ENCODE measurements at regions not wholly inside any gene's neighbourhood (a gene's known extent, or its start where the extent isn't known, plus 50 kb on each side); places are given as distances from the start of the nearest gene placed in this dataset.

GRCh38 chr12:113663396-113663795 is 191.7 kb upstream of the LHX5 start:
- Histone ChIP-seq H3K27me3 (ENCODE audit: control insufficient read depth, insufficient read depth, low read length) (peaks cover 2% of the 10 kb centered on the region), H3K4me3 (ENCODE audit: low read depth, low read length) (no peak overlapping the region), H3K9me3 (ENCODE audit: control insufficient read depth, insufficient read depth, low read length) (no peaks in the 10 kb centered on the region), H3K27ac (ENCODE audit: low read depth, low read length) (no peak overlapping the region)
- POLR2A ChIA-PET: no interaction called here
- DNase-seq (ENCODE audit: low read depth, low spot score): no peak
- CTCF ChIA-PET: no interaction called here
- TF ChIP-seq, protein P1, sequence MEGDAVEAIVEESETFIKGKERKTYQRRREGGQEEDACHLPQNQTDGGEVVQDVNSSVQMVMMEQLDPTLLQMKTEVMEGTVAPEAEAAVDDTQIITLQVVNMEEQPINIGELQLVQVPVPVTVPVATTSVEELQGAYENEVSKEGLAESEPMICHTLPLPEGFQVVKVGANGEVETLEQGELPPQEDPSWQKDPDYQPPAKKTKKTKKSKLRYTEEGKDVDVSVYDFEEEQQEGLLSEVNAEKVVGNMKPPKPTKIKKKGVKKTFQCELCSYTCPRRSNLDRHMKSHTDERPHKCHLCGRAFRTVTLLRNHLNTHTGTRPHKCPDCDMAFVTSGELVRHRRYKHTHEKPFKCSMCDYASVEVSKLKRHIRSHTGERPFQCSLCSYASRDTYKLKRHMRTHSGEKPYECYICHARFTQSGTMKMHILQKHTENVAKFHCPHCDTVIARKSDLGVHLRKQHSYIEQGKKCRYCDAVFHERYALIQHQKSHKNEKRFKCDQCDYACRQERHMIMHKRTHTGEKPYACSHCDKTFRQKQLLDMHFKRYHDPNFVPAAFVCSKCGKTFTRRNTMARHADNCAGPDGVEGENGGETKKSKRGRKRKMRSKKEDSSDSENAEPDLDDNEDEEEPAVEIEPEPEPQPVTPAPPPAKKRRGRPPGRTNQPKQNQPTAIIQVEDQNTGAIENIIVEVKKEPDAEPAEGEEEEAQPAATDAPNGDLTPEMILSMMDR (IDR thresholded peaks at IDR 0.05; ENCODE audit: low read depth, low read length): no peak

- no peaks in the 10 kb centered on the region for H3K9me3 ChIP-seq (ENCODE audit: control insufficient read depth, insufficient read depth, low read length)
- no peaks in the 10 kb centered on the region for H3K27me3 ChIP-seq (ENCODE audit: control insufficient read depth, insufficient read depth, low read length)
- CTCF ChIA-PET: no interaction called here
- no peak overlapping the region for H3K4me3 ChIP-seq (ENCODE audit: low read depth, low read length)
- no peak overlapping the region for H3K27ac ChIP-seq (ENCODE audit: low read depth, low read length)
- POLR2A ChIA-PET: no interaction called here
- DNase-seq (ENCODE audit: low read depth, low spot score): no peak
- TF ChIP-seq, protein P1 (IDR thresholded peaks at IDR 0.05; ENCODE audit: low read depth, low read length): no peak
These were observed 189.3 kb upstream of the LHX5 start for GRCh38 chr12:113660936-113661335.

DNA sequence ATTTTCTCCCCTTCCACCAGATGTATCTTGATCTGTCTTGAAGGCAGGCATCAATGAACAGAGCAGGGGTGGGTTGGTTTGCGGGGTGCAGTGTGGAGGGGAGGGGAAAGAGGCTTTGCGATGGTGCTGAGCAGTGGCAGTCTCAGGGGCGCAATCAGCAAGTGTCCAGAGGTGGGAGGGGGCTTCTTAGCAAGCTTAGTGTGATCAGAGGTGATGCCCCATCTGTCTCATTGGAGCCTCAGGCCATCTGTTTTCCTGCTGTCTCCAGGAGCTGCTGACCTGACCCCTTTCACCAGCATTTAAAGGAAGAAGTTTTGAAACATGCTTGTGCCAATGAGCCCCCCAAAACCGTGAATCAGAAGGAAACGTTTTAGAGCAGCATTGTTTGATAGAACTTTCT is 187.7 kb upstream of the LHX5 start:
- DNase-seq (ENCODE audit: low read depth, low spot score): no peak
- ChIA-PET CTCF (no interaction called here), POLR2A (no interaction called here)
- Histone ChIP-seq H3K27ac (ENCODE audit: low read depth, low read length) (no peak overlapping the region), H3K27me3 (ENCODE audit: control insufficient read depth, insufficient read depth, low read length) (no peaks in the 10 kb centered on the region), H3K4me3 (ENCODE audit: low read depth, low read length) (no peak overlapping the region), H3K9me3 (ENCODE audit: control insufficient read depth, insufficient read depth, low read length) (no peaks in the 10 kb centered on the region)
- TF ChIP-seq, protein P1 (IDR thresholded peaks at IDR 0.05; ENCODE audit: low read depth, low read length): no peak

DNA sequence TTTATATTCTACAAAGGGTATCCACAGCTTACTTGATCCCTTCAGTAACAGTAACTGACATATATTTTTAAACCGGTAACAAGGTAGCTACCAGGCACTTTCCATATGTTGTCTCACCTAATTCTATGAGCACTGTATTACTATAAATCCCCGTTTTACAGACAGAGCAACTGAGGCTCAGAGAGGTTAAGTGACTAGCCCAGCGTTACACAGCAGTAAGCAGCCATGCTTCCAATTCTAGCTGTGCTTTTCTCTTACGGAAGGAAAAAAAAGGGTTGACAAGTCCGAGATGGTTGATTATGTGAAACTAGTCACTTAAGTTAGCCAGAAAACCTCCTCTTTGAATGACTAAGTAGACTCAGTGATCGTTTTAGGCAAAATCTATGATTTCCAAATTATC is 187.3 kb upstream of the LHX5 start:
- ChIA-PET CTCF (no interaction called here), POLR2A (no interaction called here)
- no peak for DNase-seq (ENCODE audit: low read depth, low spot score)
- H3K4me3 ChIP-seq (ENCODE audit: low read depth, low read length): no peak overlapping the region
- no peaks in the 10 kb centered on the region for H3K9me3 ChIP-seq (ENCODE audit: control insufficient read depth, insufficient read depth, low read length)
- H3K27me3 ChIP-seq (ENCODE audit: control insufficient read depth, insufficient read depth, low read length): no peaks in the 10 kb centered on the region
- TF ChIP-seq, protein P1 (IDR thresholded peaks at IDR 0.05; ENCODE audit: low read depth, low read length): no peak
- no peak overlapping the region for H3K27ac ChIP-seq (ENCODE audit: low read depth, low read length)

GRCh38 chr12:113658006-113658655 is 186.5 kb upstream of the LHX5 start:
- TF ChIP-seq, protein P1 (IDR thresholded peaks at IDR 0.05; ENCODE audit: low read depth, low read length): no peak
- Histone ChIP-seq H3K4me3 (ENCODE audit: low read depth, low read length) (no peak overlapping the region), H3K9me3 (ENCODE audit: control insufficient read depth, insufficient read depth, low read length) (no peaks in the 10 kb centered on the region), H3K27me3 (ENCODE audit: control insufficient read depth, insufficient read depth, low read length) (no peaks in the 10 kb centered on the region), H3K27ac (ENCODE audit: low read depth, low read length) (no peak overlapping the region)
- ChIA-PET POLR2A (no interaction called here), CTCF (no interaction called here)
- no peak for DNase-seq (ENCODE audit: low read depth, low spot score)

Measured in AG04450 (cell line).